Neuronal stem cell (in vitro differentiated cells): ENCODE measurements at regions not wholly inside any gene's neighbourhood (a gene's known extent, or its start where the extent isn't known, plus 50 kb on each side); places are given as distances from the start of the nearest gene placed in this dataset.

ENCODE experiments used
- DNase-seq: peaks from one replicate; pipeline ENCODE4 v3.0.0-alpha.2; 2013; ENCODE audit warnings: low spot score
- H2AFZ ChIP-seq: one replicate; pipeline ENCODE4 v1.6.1; 2013; ENCODE audit warnings: mild to moderate bottlenecking, low read length, inconsistent platforms
- H2AK5ac ChIP-seq: 2 replicates; pipeline ENCODE4 v1.6.1; 2013; ENCODE audit warnings: low read depth, mild to moderate bottlenecking, inconsistent platforms, low read length, moderate library complexity, mixed read lengths
- H2BK120ac ChIP-seq: 2 replicates; pipeline ENCODE4 v1.6.1; 2013; ENCODE audit warnings: low read depth, mild to moderate bottlenecking, inconsistent platforms, low read length, moderate library complexity, mixed read lengths
- H2BK12ac ChIP-seq: one replicate; pipeline ENCODE4 v1.6.1; 2013; ENCODE audit warnings: low read length, inconsistent platforms
- H2BK15ac ChIP-seq: 2 replicates; pipeline ENCODE4 v1.6.1; 2013; ENCODE audit warnings: mild to moderate bottlenecking, low read length, inconsistent platforms, mixed read lengths
- H2BK5ac ChIP-seq: one replicate; pipeline ENCODE4 v1.6.1; 2013; ENCODE audit warnings: inconsistent platforms, mild to moderate bottlenecking, low read length, moderate library complexity
- H3K14ac ChIP-seq: one replicate; pipeline ENCODE4 v1.6.1; 2013; ENCODE audit warnings: low read length, inconsistent platforms
- H3K18ac ChIP-seq: 2 replicates; pipeline ENCODE4 v1.6.1; 2013; ENCODE audit warnings: low read length, inconsistent platforms
- H3K23ac ChIP-seq: 2 replicates; pipeline ENCODE4 v1.6.1; 2013; ENCODE audit warnings: low read depth, mild to moderate bottlenecking, mixed read lengths, low read length, inconsistent platforms; ENCODE audit not compliant: poor library complexity
- H3K27ac ChIP-seq: replicated peaks from 3 replicates; pipeline ENCODE4 v1.5.1; 2013; ENCODE audit warnings: low read length, inconsistent platforms
- H3K27me3 ChIP-seq, 3 experiments: 2 replicates each; pipeline ENCODE4 v1.6.1; 2013; ENCODE audit warnings: low read length in 3 of 3, mild to moderate bottlenecking in 2 of 3, inconsistent platforms in 1 of 3, low read depth in 1 of 3, mixed read lengths in 1 of 3, moderate library complexity in 1 of 3; ENCODE audit not compliant: control insufficient read depth in 3 of 3, insufficient read depth in 3 of 3
- H3K36me3 ChIP-seq, 2 donors: replicated peaks in 1 of 2; 2 replicates each; pipeline ENCODE4 v1.6.1; 2013; ENCODE audit warnings: low read length in 2 of 2; ENCODE audit not compliant: control insufficient read depth in 2 of 2, insufficient read depth in 2 of 2
- H3K4ac ChIP-seq: 2 replicates; pipeline ENCODE4 v1.6.1; 2013; ENCODE audit warnings: inconsistent platforms, mild to moderate bottlenecking, low read length, moderate library complexity
- H3K4me1 ChIP-seq, 2 donors: 1 replicate in 1 of 2; 2 replicates in 1 of 2; pipeline ENCODE4 v1.6.1; 2013; ENCODE audit warnings: low read length in 2 of 2, low read depth in 1 of 2; ENCODE audit not compliant: control insufficient read depth in 2 of 2, insufficient read depth in 1 of 2
- H3K4me2 ChIP-seq: one replicate; pipeline ENCODE4 v1.6.1; 2013; ENCODE audit warnings: mild to moderate bottlenecking, low read length, inconsistent platforms; ENCODE audit not compliant: insufficient read depth, poor library complexity, severe bottlenecking
- H3K4me3 ChIP-seq, 2 donors: 2 replicates each; pipeline ENCODE4 v1.5.1; 2013; ENCODE audit warnings: low read length in 2 of 2, mild to moderate bottlenecking in 2 of 2, inconsistent platforms in 1 of 2, moderate library complexity in 1 of 2
- H3K79me1 ChIP-seq: one replicate; pipeline ENCODE4 v1.6.1; 2013; ENCODE audit warnings: low read depth, mild to moderate bottlenecking, inconsistent platforms, low read length, moderate library complexity
- H3K9ac ChIP-seq: one replicate; pipeline ENCODE4 v1.6.1; 2013; ENCODE audit warnings: mild to moderate bottlenecking, low read depth, low read length, inconsistent platforms; ENCODE audit not compliant: poor library complexity
- H3K9me3 ChIP-seq, 2 donors: replicated peaks in 1 of 2; 2 replicates each; pipeline versions ENCODE3 to v1.6.1; 2013; ENCODE audit warnings: low read length in 2 of 2, mild to moderate bottlenecking in 2 of 2, inconsistent platforms in 1 of 2, low read depth in 1 of 2, mixed read lengths in 1 of 2, moderate library complexity in 1 of 2; ENCODE audit not compliant: control insufficient read depth in 2 of 2, insufficient read depth in 1 of 2
- H4K8ac ChIP-seq: one replicate; pipeline ENCODE4 v1.6.1; 2013; ENCODE audit warnings: low read depth, mild to moderate bottlenecking, inconsistent platforms, low read length, moderate library complexity
- H4K91ac ChIP-seq: one replicate; pipeline ENCODE4 v1.6.1; 2013; ENCODE audit warnings: low read length, low read depth, mild to moderate bottlenecking, inconsistent platforms; ENCODE audit not compliant: poor library complexity
- WGBS, 2 donors: extraction: QIAGEN DNeasy Blood & Tissue Kit; methylation state at CpG; one replicate each; pipeline ENCODE4 v1.1.7; 2013; ENCODE audit warnings: missing lambda C conversion rate in 2 of 2, mixed read lengths in 1 of 2; ENCODE audit not compliant: insufficient read length in 2 of 2, insufficient replicate concordance in 1 of 2; ENCODE audit errors: extremely low coverage in 2 of 2; 5-methylcytosine and 5-hydroxymethylcytosine counted together

DNA sequence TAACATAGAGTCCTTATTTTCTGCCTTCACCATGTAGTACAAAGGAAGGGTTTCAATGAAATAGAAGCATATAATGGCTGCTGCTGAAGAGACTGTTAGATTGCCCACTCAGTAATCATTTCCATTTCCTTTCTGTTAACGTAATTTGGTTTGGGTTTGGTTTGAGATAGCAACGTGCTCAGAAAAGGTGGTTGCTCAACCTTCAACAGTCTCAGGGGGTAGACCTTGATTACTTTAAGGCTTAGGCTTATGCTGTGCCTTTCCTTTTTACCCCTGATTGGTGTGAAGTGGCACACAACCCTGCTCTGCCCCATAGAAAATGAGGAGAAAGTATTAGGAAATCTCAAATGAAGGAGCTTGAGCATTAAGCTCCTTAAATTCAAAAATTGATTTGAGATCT, 163.7 kb upstream of the TP63 start:
- no peak overlapping the region for H2BK120ac ChIP-seq
- no peak overlapping the region for H3K4ac ChIP-seq
- H3K27me3 ChIP-seq = no peaks in the 10 kb centered on the region
- no peak overlapping the region for H3K14ac ChIP-seq
- H2BK5ac ChIP-seq = no peak overlapping the region
- no peak overlapping the region for H3K18ac ChIP-seq
- no peaks in the 10 kb centered on the region for H3K4me1 ChIP-seq
- no peak overlapping the region for H2AFZ ChIP-seq
- no peaks in the 10 kb centered on the region for H3K9me3 ChIP-seq
- no peak overlapping the region for H4K8ac ChIP-seq
- no peak overlapping the region for H3K23ac ChIP-seq
- H3K79me1 ChIP-seq = no peaks in the 10 kb centered on the region
- H2BK12ac ChIP-seq = no peak overlapping the region
- no peak overlapping the region for H2AK5ac ChIP-seq
- no peak overlapping the region for H3K4me3 ChIP-seq
- no peak overlapping the region for H4K91ac ChIP-seq
- no peak for DNase-seq
- WGBS, 2 donors = no CpG with 5 or more reads among the region's 2 CpGs
- H3K4me2 ChIP-seq = no peak overlapping the region
- H3K9ac ChIP-seq = no peak overlapping the region
- H3K36me3 ChIP-seq = no peaks in the 10 kb centered on the region
- H2BK15ac ChIP-seq = no peak overlapping the region
- H3K27ac ChIP-seq = no peak overlapping the region

DNA sequence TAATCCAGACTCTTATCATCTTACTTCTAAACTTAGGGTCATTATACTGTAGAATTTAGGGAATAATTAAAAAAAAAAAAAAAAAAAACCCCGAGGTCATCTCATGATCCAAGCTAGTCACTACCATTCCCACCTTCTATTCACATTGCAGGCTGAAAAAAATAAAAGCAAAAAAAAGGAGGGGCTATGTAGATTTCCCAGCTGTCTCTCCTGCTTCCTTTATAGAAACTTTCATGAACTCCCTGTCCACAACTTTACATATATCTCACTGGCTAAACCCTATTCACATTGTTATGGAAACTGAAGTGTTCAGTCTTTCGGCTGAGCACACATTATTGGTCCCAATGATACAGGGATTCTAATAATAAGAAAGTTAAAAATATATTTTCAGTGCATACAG, 156.2 kb upstream of the TP63 start:
- H3K14ac ChIP-seq = no peak overlapping the region
- no peak overlapping the region for H3K23ac ChIP-seq
- H2AK5ac ChIP-seq = no peak overlapping the region
- H2BK120ac ChIP-seq = no peak overlapping the region
- WGBS, 2 donors = no CpG with 5 or more reads among the region's 2 CpGs
- no peak overlapping the region for H3K4me3 ChIP-seq
- H3K4ac ChIP-seq = no peak overlapping the region
- H4K91ac ChIP-seq = no peak overlapping the region
- no peak overlapping the region for H3K4me2 ChIP-seq
- no peaks in the 10 kb centered on the region for H3K36me3 ChIP-seq
- H3K79me1 ChIP-seq = no peaks in the 10 kb centered on the region
- DNase-seq = no peak
- no peak overlapping the region for H3K18ac ChIP-seq
- no peaks in the 10 kb centered on the region for H3K27me3 ChIP-seq
- H3K9me3 ChIP-seq = no peaks in the 10 kb centered on the region
- no peak overlapping the region for H3K9ac ChIP-seq
- no peak overlapping the region for H2BK5ac ChIP-seq
- no peak overlapping the region for H3K27ac ChIP-seq
- H2AFZ ChIP-seq = no peak overlapping the region
- no peak overlapping the region for H2BK15ac ChIP-seq
- no peak overlapping the region for H4K8ac ChIP-seq
- no peaks in the 10 kb centered on the region for H3K4me1 ChIP-seq
- no peak overlapping the region for H2BK12ac ChIP-seq

DNA sequence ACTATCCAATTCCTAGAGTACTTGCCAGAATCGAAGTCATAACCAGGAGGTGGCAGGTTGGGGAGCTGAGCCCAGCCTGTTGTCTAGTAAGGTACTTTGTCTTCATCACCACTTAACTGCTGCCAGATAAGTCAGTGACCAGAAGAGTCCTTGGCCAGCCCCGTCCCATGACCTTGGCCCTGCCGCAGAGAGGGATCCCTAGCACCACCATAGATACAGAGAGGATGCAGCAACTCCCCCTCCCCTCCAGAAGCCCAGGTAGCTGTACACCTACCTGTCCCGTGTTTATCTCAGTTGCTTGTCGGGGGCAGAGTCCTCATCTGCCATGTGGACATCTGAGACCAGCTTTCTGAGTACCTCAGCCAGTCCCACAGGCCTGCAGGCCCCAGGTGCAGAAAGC, 153.6 kb upstream of the TP63 start:
- H3K4me1 ChIP-seq = no peaks in the 10 kb centered on the region
- H2BK120ac ChIP-seq = no peak overlapping the region
- H3K14ac ChIP-seq = no peak overlapping the region
- H3K9me3 ChIP-seq = no peaks in the 10 kb centered on the region
- H3K27ac ChIP-seq = no peak overlapping the region
- H3K27me3 ChIP-seq = no peaks in the 10 kb centered on the region
- DNase-seq = no peak
- no peak overlapping the region for H3K4me3 ChIP-seq
- H4K91ac ChIP-seq = no peak overlapping the region
- H3K23ac ChIP-seq = no peak overlapping the region
- no peak overlapping the region for H2AK5ac ChIP-seq
- H2BK5ac ChIP-seq = no peak overlapping the region
- no peak overlapping the region for H2AFZ ChIP-seq
- no peak overlapping the region for H4K8ac ChIP-seq
- no peaks in the 10 kb centered on the region for H3K36me3 ChIP-seq
- no peak overlapping the region for H2BK15ac ChIP-seq
- H3K4me2 ChIP-seq = no peak overlapping the region
- no peaks in the 10 kb centered on the region for H3K79me1 ChIP-seq
- H3K9ac ChIP-seq = peak overlapping the region; percentile 60
- H2BK12ac ChIP-seq = no peak overlapping the region
- peak overlapping the region; percentile 57 for H3K18ac ChIP-seq
- H3K4ac ChIP-seq = no peak overlapping the region
- no CpG with 5 or more reads among the region's 5 CpGs for WGBS, 2 donors

DNA sequence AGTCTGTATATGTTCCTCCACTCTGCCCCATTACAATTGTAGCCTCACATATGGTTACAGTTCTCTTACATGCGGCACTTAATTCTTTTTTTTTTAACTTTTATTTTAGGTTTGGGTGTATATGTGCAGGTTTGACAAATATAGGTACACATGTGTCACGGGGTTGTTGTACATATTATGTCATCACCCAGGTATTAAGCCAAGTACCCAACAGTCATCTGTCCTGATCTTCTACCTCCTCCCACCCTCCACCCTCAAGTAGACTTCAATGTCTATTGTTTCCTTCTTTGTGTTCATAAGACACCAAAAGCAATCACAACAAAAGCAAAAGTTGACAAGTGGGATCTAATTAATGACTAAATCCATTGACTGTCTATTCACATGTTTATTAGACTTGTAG, 144.6 kb upstream of the TP63 start:
- no peak overlapping the region for H3K27ac ChIP-seq
- no peak overlapping the region for H2BK12ac ChIP-seq
- WGBS, 2 donors = no CpG with 5 or more reads among the region's 2 CpGs
- no peaks in the 10 kb centered on the region for H3K27me3 ChIP-seq
- DNase-seq = no peak
- no peak overlapping the region for H2BK5ac ChIP-seq
- H3K14ac ChIP-seq = no peak overlapping the region
- H2AK5ac ChIP-seq = no peak overlapping the region
- H3K4me3 ChIP-seq = no peak overlapping the region
- peaks cover 0 to 2% of the 10 kb centered on the region in 2 donors for H3K4me1 ChIP-seq
- H4K91ac ChIP-seq = no peak overlapping the region
- no peak overlapping the region for H3K4me2 ChIP-seq
- no peak overlapping the region for H3K9ac ChIP-seq
- H3K18ac ChIP-seq = no peak overlapping the region
- H2BK15ac ChIP-seq = no peak overlapping the region
- no peaks in the 10 kb centered on the region for H3K9me3 ChIP-seq
- H2BK120ac ChIP-seq = no peak overlapping the region
- no peak overlapping the region for H3K23ac ChIP-seq
- H3K4ac ChIP-seq = no peak overlapping the region
- no peak overlapping the region for H4K8ac ChIP-seq
- no peaks in the 10 kb centered on the region for H3K79me1 ChIP-seq
- H2AFZ ChIP-seq = no peak overlapping the region
- H3K36me3 ChIP-seq = no peaks in the 10 kb centered on the region
